ENCODE measurements at regions not wholly inside any gene's neighbourhood (a gene's known extent, or its start where the extent isn't known, plus 50 kb on each side); places are given as distances from the start of the nearest gene placed in this dataset.

DNA sequence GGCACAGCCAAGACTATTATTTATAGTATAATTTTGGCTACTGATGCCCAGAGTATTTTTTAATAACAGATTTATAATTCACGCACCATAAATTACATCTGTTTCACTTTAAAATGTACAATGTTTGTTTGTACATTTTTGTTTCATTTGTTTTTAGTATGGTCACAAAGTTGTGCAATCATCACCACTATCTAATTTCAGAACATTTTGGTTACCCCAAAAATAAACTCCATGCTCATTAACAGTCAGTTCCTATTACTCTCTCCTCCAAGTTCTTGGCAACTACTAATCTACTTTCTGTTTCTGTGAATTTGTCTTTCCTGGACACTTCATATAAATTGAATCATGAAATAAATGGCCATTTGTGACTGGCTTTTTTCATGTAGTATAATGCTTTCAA, 176.7 kb downstream of the SH3BGRL start:
- Histone ChIP-seq H3K36me3 (no peaks in the 10 kb centered on the region), H3K4me3 (no peak overlapping the region), H3K9me3 (no peaks in the 10 kb centered on the region), H3K4me1 (no peaks in the 10 kb centered on the region), H3K27ac (no peak overlapping the region), H3K27me3 (no peaks in the 10 kb centered on the region)
- DNase-seq = no peak
- intact Hi-C loops (cut with DNase I) = loop anchor here (5.0 to 10.0 kb wide), 2 partner anchors 174 to 206 kb away; partner anchors contain the start of genes HMGN5 and SH3BGRL
- TF ChIP-seq POLR2A (IDR thresholded peaks at IDR 0.05) (no peak), EP300 (IDR thresholded peaks at IDR 0.05) (no peak), POLR2AphosphoS5 (IDR thresholded peaks at IDR 0.05) (no peak)
- TF ChIP-seq, protein P1, sequence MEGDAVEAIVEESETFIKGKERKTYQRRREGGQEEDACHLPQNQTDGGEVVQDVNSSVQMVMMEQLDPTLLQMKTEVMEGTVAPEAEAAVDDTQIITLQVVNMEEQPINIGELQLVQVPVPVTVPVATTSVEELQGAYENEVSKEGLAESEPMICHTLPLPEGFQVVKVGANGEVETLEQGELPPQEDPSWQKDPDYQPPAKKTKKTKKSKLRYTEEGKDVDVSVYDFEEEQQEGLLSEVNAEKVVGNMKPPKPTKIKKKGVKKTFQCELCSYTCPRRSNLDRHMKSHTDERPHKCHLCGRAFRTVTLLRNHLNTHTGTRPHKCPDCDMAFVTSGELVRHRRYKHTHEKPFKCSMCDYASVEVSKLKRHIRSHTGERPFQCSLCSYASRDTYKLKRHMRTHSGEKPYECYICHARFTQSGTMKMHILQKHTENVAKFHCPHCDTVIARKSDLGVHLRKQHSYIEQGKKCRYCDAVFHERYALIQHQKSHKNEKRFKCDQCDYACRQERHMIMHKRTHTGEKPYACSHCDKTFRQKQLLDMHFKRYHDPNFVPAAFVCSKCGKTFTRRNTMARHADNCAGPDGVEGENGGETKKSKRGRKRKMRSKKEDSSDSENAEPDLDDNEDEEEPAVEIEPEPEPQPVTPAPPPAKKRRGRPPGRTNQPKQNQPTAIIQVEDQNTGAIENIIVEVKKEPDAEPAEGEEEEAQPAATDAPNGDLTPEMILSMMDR (IDR thresholded peaks at IDR 0.05) = no peak
- WGBS, 2 donors = 72 to 85% methylated on average over 1 of the region's 1 CpG

DNA sequence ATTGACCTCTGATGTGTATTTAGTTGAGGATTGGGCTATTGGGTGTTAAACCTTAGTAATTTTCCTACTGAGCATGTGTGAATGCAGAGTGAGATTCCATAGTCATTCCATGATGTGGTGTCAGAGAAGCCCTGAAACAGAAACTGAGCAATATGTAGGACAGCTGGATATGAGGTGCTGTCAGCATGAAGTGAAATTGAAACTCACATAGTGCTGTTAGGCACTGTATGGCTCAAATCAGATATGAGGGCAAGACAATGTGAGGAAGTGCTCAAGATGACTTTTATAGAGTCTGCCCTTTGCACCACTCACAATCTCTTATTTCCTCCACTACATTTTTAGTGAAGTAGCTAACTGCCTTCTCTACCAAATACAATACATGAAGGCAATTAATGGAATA, 188.3 kb downstream of the SH3BGRL start:
- intact Hi-C loops (cut with DNase I) = no loop called here
- no peak for DNase-seq
- no peak overlapping the region for H3K4me3 ChIP-seq
- no peaks in the 10 kb centered on the region for H3K9me3 ChIP-seq
- TF ChIP-seq EP300 (IDR thresholded peaks at IDR 0.05) (no peak), POLR2A (IDR thresholded peaks at IDR 0.05) (no peak), POLR2AphosphoS5 (IDR thresholded peaks at IDR 0.05) (no peak)
- TF ChIP-seq, protein P1 (IDR thresholded peaks at IDR 0.05) = no peak
- no peaks in the 10 kb centered on the region for H3K36me3 ChIP-seq
- H3K4me1 ChIP-seq = no peaks in the 10 kb centered on the region
- H3K27me3 ChIP-seq = no peaks in the 10 kb centered on the region
- no peak overlapping the region for H3K27ac ChIP-seq

DNA sequence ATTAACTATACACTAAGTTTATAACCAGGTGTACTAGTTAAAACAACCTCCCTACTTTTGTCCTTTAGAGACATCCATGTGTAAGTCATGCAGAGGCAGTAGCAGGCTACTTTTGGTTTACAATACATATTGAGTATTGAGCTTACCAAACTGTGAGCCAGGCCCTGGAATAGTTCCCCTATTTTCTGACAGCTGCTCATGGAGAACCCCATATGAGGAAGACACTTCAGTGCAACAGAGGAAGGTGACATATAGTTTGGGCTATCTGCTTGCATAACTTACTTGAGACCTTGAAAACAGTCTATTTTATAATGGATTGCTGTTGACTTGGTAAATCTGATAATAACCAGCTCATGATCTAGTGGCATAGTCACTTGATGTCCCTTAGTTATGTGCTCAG, 190.5 kb downstream of the SH3BGRL start:
- intact Hi-C loops (cut with DNase I) = no loop called here
- Histone ChIP-seq H3K9me3 (no peaks in the 10 kb centered on the region), H3K27ac (no peak overlapping the region), H3K4me1 (no peaks in the 10 kb centered on the region), H3K4me3 (no peak overlapping the region), H3K36me3 (no peaks in the 10 kb centered on the region), H3K27me3 (no peaks in the 10 kb centered on the region)
- no peak for DNase-seq
- no peak for TF ChIP-seq POLR2AphosphoS5 (IDR thresholded peaks at IDR 0.05)
- no peak for TF ChIP-seq POLR2A (IDR thresholded peaks at IDR 0.05)
- no peak for TF ChIP-seq EP300 (IDR thresholded peaks at IDR 0.05)
- TF ChIP-seq, protein P1 (IDR thresholded peaks at IDR 0.05) = no peak

DNA sequence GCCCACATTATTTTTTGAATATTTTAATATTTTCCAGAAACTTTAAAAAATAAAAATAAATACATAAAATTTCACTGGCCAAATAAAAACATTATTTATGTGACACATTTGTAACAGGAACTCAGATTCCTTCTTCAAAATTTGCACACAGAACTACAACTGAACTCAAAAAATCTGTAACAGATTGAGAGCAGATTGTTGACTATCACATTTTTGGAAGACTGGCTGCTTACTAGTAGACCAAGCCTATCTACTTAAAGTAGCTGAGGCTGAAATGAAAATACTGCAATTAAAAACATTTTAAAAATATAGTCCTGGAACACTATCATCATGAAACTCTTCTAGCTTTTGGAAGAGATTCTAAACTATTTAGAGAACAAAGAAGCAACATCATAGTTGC, 203.9 kb downstream of the SH3BGRL start:
- H3K4me3 ChIP-seq = no peak overlapping the region
- intact Hi-C loops (cut with DNase I) = no loop called here
- H3K27ac ChIP-seq = no peak overlapping the region
- no peaks in the 10 kb centered on the region for H3K36me3 ChIP-seq
- TF ChIP-seq POLR2A (IDR thresholded peaks at IDR 0.05) = no peak
- TF ChIP-seq POLR2AphosphoS5 (IDR thresholded peaks at IDR 0.05) = no peak
- TF ChIP-seq, protein P1 (IDR thresholded peaks at IDR 0.05) = no peak
- TF ChIP-seq EP300 (IDR thresholded peaks at IDR 0.05) = no peak
- H3K27me3 ChIP-seq = no peaks in the 10 kb centered on the region
- no peaks in the 10 kb centered on the region for H3K9me3 ChIP-seq
- no peaks in the 10 kb centered on the region for H3K4me1 ChIP-seq
- no peak for DNase-seq

DNA sequence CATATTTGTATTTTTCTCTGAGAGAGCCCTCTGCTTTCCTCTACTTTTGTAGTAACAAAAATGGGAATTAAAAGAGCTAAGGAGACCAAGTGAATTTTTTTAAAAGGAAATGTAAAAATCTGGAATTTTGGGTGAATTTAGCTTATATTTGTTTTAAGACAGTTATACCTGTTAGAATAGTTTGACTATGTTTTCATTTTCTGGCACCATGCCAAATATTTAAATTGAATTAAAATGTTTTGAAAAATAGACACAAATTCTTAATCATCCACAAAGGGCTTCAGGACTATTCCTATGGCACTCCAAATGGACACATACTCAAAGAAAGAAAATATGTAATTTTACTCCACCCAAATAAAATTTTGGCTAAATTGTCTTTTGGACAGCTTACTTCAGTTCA, 209.6 kb downstream of the SH3BGRL start:
- H3K9me3 ChIP-seq = no peaks in the 10 kb centered on the region
- H3K27ac ChIP-seq = no peak overlapping the region
- no peaks in the 10 kb centered on the region for H3K36me3 ChIP-seq
- no peak overlapping the region for H3K4me3 ChIP-seq
- no peak for DNase-seq
- H3K27me3 ChIP-seq = no peaks in the 10 kb centered on the region
- intact Hi-C loops (cut with DNase I) = no loop called here
- H3K4me1 ChIP-seq = no peaks in the 10 kb centered on the region
- TF ChIP-seq POLR2A (IDR thresholded peaks at IDR 0.05) (no peak), POLR2AphosphoS5 (IDR thresholded peaks at IDR 0.05) (no peak), EP300 (IDR thresholded peaks at IDR 0.05) (no peak)
- TF ChIP-seq, protein P1 (IDR thresholded peaks at IDR 0.05) = no peak
